ENCODE measurements at regions not wholly inside any gene's neighbourhood (a gene's known extent, or its start where the extent isn't known, plus 50 kb on each side); places are given as distances from the start of the nearest gene placed in this dataset.

DNA sequence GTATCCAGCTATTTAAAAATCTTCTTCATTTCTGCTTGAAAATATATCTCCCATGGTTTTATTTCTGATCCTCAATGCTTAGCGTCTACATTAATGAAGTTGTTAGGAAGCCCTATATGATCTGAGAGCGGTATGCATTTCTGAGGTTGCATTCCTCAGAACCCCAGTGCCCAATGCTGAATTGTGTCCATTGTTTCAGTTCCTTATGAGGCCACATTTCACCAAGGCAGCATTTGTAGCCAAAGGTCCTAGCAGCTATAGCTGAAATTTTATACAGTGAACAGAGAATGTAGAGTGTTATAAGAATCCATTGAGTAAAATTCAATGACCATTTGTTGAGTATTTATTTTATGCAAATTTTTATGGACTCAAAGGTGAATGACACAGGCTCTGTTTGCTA is 209.5 kb downstream of the PCDH7 start:
- CTCF ChIA-PET: interaction anchor here (0.7 kb wide), 1 partner anchor 71 kb away, joined by 3 read pairs; no protein-coding TSS in a partner anchor
- Mint-ChIP-seq H3K36me3 (ENCODE audit: low read depth) (no peaks in the 10 kb centered on the region), H3K27ac (no peak overlapping the region), H3K9me3 (peaks cover 4% of the 10 kb centered on the region), H3K4me1 (ENCODE audit: low read depth) (no peaks in the 10 kb centered on the region), H3K27me3 (ENCODE audit: low read depth) (no peaks in the 10 kb centered on the region), H3K4me3 (no peak overlapping the region)
- intact Hi-C loops (cut with micrococcal nuclease): no loop called here
- DNase-seq: no peak

DNA sequence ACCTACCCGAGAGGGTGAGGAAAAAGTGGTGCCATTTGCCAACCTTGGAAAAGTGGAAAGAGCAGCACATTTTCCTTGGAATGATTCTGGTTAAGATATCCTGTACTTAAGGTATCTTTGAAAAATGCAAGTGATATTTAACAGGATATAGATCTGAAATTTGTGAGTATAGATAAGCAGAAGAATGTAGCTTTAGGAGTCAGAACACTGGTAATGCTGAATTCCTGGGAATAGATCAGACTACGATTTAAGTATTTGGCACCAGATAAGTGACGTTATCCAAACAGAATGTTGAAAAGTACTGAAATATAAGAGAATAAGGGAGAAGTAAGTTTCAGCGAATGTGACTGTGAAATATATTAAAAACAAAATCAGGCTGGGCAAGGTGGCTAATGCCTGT is 210.1 kb downstream of the PCDH7 start:
- CTCF ChIA-PET: no interaction called here
- intact Hi-C loops (cut with micrococcal nuclease): no loop called here
- H3K9me3 Mint-ChIP-seq: peaks cover 3% of the 10 kb centered on the region
- H3K27me3 Mint-ChIP-seq (ENCODE audit: low read depth): no peaks in the 10 kb centered on the region
- H3K27ac Mint-ChIP-seq: no peak overlapping the region
- no peak overlapping the region for H3K4me3 Mint-ChIP-seq
- DNase-seq: no peak
- no peaks in the 10 kb centered on the region for H3K4me1 Mint-ChIP-seq (ENCODE audit: low read depth)
- H3K36me3 Mint-ChIP-seq (ENCODE audit: low read depth): no peaks in the 10 kb centered on the region

DNA sequence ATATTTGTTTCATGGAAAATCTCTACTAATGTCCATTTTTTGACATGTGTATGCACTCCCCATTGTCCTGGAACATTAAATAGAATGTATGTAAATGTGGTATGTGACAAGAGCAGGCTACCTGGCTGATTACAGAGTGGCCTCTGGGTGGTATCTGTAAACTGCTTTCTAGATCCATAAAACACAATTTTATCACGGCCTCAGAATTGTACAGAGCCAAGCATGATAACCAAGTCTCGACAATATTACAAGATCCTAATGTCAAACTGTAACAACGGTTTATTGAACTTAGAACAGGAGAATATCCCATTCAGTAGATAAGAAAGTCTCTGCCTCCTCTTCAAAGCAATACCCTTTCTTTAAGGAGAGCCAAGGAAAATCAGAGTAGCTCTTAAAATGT is 212.4 kb downstream of the PCDH7 start:
- Mint-ChIP-seq H3K36me3 (ENCODE audit: low read depth) (no peaks in the 10 kb centered on the region), H3K27ac (no peak overlapping the region), H3K4me1 (ENCODE audit: low read depth) (no peaks in the 10 kb centered on the region), H3K4me3 (no peak overlapping the region), H3K9me3 (peaks cover 5% of the 10 kb centered on the region), H3K27me3 (ENCODE audit: low read depth) (no peaks in the 10 kb centered on the region)
- CTCF ChIA-PET: no interaction called here
- DNase-seq: no peak
- intact Hi-C loops (cut with micrococcal nuclease): no loop called here

DNA sequence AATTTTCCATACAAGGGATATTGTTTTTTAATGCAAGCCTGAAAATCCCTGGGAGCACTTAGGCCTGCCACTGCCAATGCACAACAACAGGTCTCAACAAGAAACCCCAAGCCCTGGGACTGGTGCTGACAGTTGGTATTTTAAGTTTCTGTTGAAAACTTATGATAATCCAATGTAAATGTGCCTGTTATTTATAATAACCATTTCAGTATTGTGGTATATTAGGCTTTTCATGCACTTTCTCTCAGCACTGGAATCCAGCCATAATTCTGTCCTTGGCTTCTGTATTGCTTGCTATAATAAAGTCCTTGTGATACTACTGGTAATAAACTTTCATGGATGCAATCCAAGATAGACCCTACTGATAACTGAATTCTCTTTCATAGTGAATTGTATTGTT is 218.9 kb downstream of the PCDH7 start:
- no peaks in the 10 kb centered on the region for H3K27me3 Mint-ChIP-seq (ENCODE audit: low read depth)
- intact Hi-C loops (cut with micrococcal nuclease): no loop called here
- H3K9me3 Mint-ChIP-seq: peaks cover 2% of the 10 kb centered on the region
- no peaks in the 10 kb centered on the region for H3K36me3 Mint-ChIP-seq (ENCODE audit: low read depth)
- CTCF ChIA-PET: no interaction called here
- no peaks in the 10 kb centered on the region for H3K4me1 Mint-ChIP-seq (ENCODE audit: low read depth)
- no peak for DNase-seq
- no peak overlapping the region for H3K4me3 Mint-ChIP-seq
- H3K27ac Mint-ChIP-seq: no peak overlapping the region

DNA sequence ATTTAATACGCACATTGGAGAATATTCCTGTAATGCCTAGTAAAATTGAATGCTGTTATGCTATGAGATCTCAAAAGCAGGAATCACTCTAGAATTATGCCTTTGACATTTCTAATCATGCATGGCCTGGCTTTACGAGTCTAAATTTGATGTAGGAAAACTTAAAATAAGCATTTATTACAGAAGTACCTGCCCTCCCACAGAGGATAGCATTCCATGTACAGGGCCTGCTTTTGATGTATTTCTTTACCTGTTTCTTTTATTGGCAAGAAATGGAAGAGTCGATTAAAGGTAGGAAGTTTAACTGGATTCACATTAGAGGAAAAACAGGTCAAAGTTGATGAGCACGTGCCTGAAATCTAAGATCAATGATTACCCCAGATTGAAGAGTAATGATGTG is 219.5 kb downstream of the PCDH7 start:
- CTCF ChIA-PET: no interaction called here
- intact Hi-C loops (cut with micrococcal nuclease): no loop called here
- Mint-ChIP-seq H3K9me3 (peaks cover 2% of the 10 kb centered on the region), H3K4me3 (no peak overlapping the region), H3K36me3 (ENCODE audit: low read depth) (no peaks in the 10 kb centered on the region), H3K27ac (no peak overlapping the region), H3K4me1 (ENCODE audit: low read depth) (no peaks in the 10 kb centered on the region), H3K27me3 (ENCODE audit: low read depth) (no peaks in the 10 kb centered on the region)
- DNase-seq: no peak

DNA sequence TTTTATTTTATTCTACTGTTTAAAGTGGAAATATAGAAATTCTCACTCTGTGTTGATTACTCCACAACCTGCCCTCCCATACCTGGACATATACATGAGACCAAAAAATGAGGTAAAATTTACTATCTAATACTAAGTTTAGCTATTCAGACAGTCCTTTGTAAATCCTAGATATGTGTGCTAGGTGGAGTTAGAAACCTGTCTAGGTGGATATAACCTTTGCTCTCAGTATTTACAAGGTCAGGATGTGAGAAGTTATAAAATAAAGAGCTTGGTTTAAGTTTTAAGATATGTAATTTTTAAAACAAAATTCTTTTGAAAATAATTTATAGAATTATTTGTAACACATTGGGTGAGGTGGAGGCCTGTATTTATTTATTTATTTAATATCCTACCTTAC is 221.5 kb downstream of the PCDH7 start:
- H3K36me3 Mint-ChIP-seq (ENCODE audit: low read depth): no peaks in the 10 kb centered on the region
- H3K4me1 Mint-ChIP-seq (ENCODE audit: low read depth): no peaks in the 10 kb centered on the region
- H3K4me3 Mint-ChIP-seq: no peak overlapping the region
- DNase-seq: no peak
- no peaks in the 10 kb centered on the region for H3K9me3 Mint-ChIP-seq
- CTCF ChIA-PET: no interaction called here
- intact Hi-C loops (cut with micrococcal nuclease): no loop called here
- H3K27me3 Mint-ChIP-seq (ENCODE audit: low read depth): no peaks in the 10 kb centered on the region
- H3K27ac Mint-ChIP-seq: no peak overlapping the region

DNA sequence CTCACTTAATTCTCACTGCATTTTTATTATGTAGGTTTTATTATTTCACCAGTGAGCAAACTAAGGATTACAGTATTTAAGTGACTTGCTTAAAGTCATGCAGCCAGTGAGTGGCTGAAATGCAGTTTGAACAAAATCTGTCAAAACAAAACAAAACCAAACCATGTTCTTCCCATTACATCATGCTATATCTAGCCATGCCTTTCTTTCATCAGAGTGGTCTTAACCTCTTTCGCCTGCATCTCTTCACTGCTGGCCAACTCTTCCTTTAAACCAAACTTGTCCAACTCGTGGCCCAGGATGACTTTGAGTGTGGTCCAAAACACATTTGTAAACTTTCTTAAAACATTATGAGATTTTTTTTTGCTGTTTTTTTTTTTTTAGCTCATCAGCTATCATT is 223.2 kb downstream of the PCDH7 start:
- intact Hi-C loops (cut with micrococcal nuclease): no loop called here
- DNase-seq: no peak
- CTCF ChIA-PET: no interaction called here
- Mint-ChIP-seq H3K36me3 (ENCODE audit: low read depth) (no peaks in the 10 kb centered on the region), H3K4me3 (no peak overlapping the region), H3K9me3 (no peaks in the 10 kb centered on the region), H3K27me3 (ENCODE audit: low read depth) (no peaks in the 10 kb centered on the region), H3K4me1 (ENCODE audit: low read depth) (no peaks in the 10 kb centered on the region), H3K27ac (no peak overlapping the region)

DNA sequence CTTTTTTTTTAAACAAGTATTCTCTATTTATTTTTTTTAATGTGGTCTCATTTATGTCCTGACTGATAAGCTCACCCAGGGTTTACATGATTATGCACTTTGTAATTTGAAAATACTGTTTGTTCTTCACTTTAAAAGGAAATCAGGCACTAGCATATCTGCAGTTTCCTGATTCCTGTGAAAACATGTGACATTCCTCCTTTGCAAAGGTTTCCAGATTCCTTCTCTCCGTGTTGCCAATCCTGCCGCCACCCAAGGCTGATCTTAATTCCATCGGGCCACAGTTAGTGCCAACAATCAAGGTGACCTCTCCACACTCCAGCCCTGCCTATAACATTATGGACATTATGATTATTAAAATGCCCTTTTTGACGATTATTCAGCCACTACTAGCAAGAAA is 225.4 kb downstream of the PCDH7 start:
- H3K27me3 Mint-ChIP-seq (ENCODE audit: low read depth): no peaks in the 10 kb centered on the region
- CTCF ChIA-PET: interaction anchor here (1.1 kb wide), 1 partner anchor 21 kb away, joined by 4 read pairs; no protein-coding TSS in a partner anchor
- DNase-seq: no peak
- no peak overlapping the region for H3K4me3 Mint-ChIP-seq
- H3K9me3 Mint-ChIP-seq: no peaks in the 10 kb centered on the region
- no peaks in the 10 kb centered on the region for H3K4me1 Mint-ChIP-seq (ENCODE audit: low read depth)
- H3K27ac Mint-ChIP-seq: no peak overlapping the region
- intact Hi-C loops (cut with micrococcal nuclease): no loop called here
- no peaks in the 10 kb centered on the region for H3K36me3 Mint-ChIP-seq (ENCODE audit: low read depth)

DNA sequence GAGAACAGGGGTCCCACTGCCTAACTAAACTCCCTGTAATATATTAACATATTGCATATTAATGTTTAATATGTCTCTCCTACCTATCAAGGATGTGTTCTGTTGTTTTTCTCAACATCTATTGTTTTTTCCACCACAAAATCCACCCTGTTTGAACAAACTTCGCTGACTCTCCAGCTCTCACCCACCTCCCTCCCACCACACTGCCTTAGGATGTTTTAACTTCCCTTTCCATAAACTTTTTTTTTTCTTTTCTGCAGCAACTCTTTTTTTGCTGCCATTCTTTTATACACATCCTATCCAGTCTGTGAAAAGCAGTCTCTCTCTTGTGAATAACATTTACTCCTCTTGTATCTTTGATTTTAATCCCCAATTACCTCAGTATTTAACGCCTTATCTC is 226.1 kb downstream of the PCDH7 start:
- CTCF ChIA-PET: no interaction called here
- Mint-ChIP-seq H3K4me3 (no peak overlapping the region), H3K27me3 (ENCODE audit: low read depth) (no peaks in the 10 kb centered on the region), H3K4me1 (ENCODE audit: low read depth) (no peaks in the 10 kb centered on the region), H3K36me3 (ENCODE audit: low read depth) (no peaks in the 10 kb centered on the region), H3K9me3 (peaks cover under 1% of the 10 kb centered on the region), H3K27ac (no peak overlapping the region)
- intact Hi-C loops (cut with micrococcal nuclease): no loop called here
- DNase-seq: no peak

DNA sequence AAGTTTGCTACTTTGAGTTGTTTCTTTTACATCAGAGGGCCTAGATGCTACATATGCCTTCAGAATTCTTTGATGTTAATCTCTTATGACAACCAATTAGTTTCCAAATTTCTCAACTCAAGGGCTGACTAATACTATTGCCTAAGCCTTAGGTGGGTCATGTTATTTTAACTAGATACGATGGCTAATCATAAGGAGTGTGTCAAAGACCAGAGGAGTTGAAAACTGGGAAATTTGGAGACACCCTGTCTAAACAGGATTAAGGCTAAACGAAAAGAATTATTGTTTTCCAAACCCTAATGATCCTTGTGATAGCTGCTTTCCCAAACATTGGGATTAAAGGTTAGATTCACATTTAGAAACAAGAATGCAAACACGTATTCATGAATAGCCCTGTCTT is 228.5 kb downstream of the PCDH7 start:
- H3K4me1 Mint-ChIP-seq (ENCODE audit: low read depth): no peaks in the 10 kb centered on the region
- H3K36me3 Mint-ChIP-seq (ENCODE audit: low read depth): no peaks in the 10 kb centered on the region
- H3K27me3 Mint-ChIP-seq (ENCODE audit: low read depth): no peaks in the 10 kb centered on the region
- H3K4me3 Mint-ChIP-seq: no peak overlapping the region
- no peak for DNase-seq
- intact Hi-C loops (cut with micrococcal nuclease): no loop called here
- H3K27ac Mint-ChIP-seq: no peak overlapping the region
- CTCF ChIA-PET: no interaction called here
- peaks cover 2% of the 10 kb centered on the region for H3K9me3 Mint-ChIP-seq

DNA sequence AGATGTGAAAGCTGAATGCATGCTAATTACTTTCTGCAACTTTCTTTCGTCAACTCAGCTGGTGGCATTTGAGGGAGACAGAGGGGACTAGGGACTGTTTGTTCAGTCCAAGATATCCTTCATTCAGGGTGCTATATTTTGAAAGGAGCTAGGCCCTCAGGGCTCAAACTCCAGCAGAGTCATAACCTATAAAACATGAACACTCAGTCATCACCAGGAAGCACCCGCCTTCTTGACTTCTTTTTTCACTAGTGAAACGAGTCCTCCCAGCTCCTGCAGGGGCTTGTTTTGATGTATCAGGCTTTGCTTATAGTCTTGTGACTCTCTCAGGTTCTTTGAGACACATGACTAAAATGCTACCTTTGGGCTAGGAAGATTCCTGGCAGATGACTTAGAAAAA is 230.6 kb downstream of the PCDH7 start:
- Mint-ChIP-seq H3K4me1 (ENCODE audit: low read depth) (no peaks in the 10 kb centered on the region), H3K27ac (no peak overlapping the region), H3K36me3 (ENCODE audit: low read depth) (no peaks in the 10 kb centered on the region), H3K9me3 (peaks cover 2% of the 10 kb centered on the region), H3K4me3 (no peak overlapping the region), H3K27me3 (ENCODE audit: low read depth) (no peaks in the 10 kb centered on the region)
- DNase-seq: no peak
- intact Hi-C loops (cut with micrococcal nuclease): no loop called here
- CTCF ChIA-PET: no interaction called here

DNA sequence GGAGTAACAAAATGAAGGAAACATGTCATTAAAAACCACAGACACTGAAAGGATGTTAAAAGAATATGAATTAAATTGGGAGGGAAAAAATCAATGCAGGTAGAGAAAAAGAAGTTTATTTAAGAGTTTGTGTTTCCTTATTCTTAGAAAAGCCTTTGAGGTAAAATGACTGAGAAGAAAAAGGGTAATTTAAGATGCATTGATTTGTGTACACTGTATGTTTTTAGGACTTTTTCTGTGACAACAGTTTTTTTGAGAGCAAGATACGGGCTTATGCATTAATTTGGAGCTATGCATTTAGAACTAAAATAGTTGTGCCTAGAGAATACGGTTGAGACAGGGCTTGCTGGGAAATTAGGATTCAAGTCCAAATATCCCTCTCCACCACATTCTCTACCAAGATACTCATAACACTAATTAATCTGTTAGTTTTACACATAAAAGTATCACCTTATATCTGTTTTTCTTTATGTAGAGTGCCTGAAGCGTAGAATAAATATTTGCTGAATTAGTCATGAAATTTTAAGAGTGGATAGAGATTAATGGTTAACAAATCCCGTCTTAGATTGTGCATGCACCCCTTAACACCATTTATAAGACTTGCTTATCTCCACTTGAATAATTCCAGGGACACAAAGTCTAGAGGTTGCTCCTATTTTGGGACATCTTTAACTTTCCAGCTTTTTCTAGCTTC is 232.5 kb downstream of the PCDH7 start:
- Mint-ChIP-seq H3K4me3 (no peak overlapping the region), H3K9me3 (peaks cover 2% of the 10 kb centered on the region), H3K4me1 (ENCODE audit: low read depth) (no peaks in the 10 kb centered on the region), H3K27ac (no peak overlapping the region), H3K27me3 (ENCODE audit: low read depth) (no peaks in the 10 kb centered on the region), H3K36me3 (ENCODE audit: low read depth) (no peaks in the 10 kb centered on the region)
- DNase-seq: no peak
- CTCF ChIA-PET: no interaction called here
- intact Hi-C loops (cut with micrococcal nuclease): no loop called here

DNA sequence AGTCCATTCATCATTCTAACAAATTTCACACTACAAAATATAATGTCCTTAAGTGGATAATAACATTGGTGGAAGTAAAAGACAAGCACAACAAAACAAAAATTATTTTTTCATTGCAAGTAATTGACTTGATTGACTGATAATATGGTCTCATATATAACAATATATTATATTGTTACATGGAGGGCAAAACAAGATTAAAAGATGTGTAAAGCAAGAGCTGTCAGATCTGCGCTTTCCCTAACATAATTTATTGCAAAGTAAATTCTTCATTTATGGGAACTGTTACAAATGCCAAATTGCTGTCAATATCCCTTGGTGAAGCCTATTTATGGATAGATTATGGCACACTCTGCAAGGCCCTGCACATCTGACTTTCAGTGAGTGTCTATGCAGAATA is 233.6 kb downstream of the PCDH7 start:
- H3K36me3 Mint-ChIP-seq (ENCODE audit: low read depth): no peaks in the 10 kb centered on the region
- peaks cover 2% of the 10 kb centered on the region for H3K9me3 Mint-ChIP-seq
- intact Hi-C loops (cut with micrococcal nuclease): no loop called here
- no peak overlapping the region for H3K27ac Mint-ChIP-seq
- H3K4me3 Mint-ChIP-seq: no peak overlapping the region
- DNase-seq: no peak
- CTCF ChIA-PET: no interaction called here
- H3K4me1 Mint-ChIP-seq (ENCODE audit: low read depth): no peaks in the 10 kb centered on the region
- H3K27me3 Mint-ChIP-seq (ENCODE audit: low read depth): no peaks in the 10 kb centered on the region
